ENCODE measurements at regions not wholly inside any gene's neighbourhood (a gene's known extent, or its start where the extent isn't known, plus 50 kb on each side); places are given as distances from the start of the nearest gene placed in this dataset.

GRCh38 chr16:35569413-35569812 lies 2110.0 kb downstream of the TP53TG3F start:
- TF ChIP-seq ELF4 (IDR thresholded peaks at IDR 0.05) (no peak), FOXK2 (IDR thresholded peaks at IDR 0.05) (no peak), SP1 (IDR thresholded peaks at IDR 0.05) (no peak), CTBP1 (IDR thresholded peaks at IDR 0.05; ENCODE audit: borderline replicate concordance) (no peak), ARNT (IDR thresholded peaks at IDR 0.05) (no peak), NFRKB (IDR thresholded peaks at IDR 0.05) (no peak)

All from HEK293T (cell line).